Upper lobe of left lung (tissue), 4 donors: ENCODE measurements at regions not wholly inside any gene's neighbourhood (a gene's known extent, or its start where the extent isn't known, plus 50 kb on each side); places are given as distances from the start of the nearest gene placed in this dataset.

Experiments used
- EP300 ChIP-seq, 4 donors: sonication (generic); formaldehyde crosslinking; IDR thresholded peaks; one replicate each; pipeline ENCODE4 v1.5.1; 2017; ENCODE audit warnings: antibody characterized with exemption in 4 of 4, control low read depth in 2 of 4
- POLR2A ChIP-seq, 4 donors: fragments of 450-650 bp; IDR thresholded peaks; one replicate each; pipeline ENCODE4 v1.5.1; 2016 to 2017; ENCODE audit warnings: antibody characterized with exemption in 4 of 4, mild to moderate bottlenecking in 2 of 4
- POLR2AphosphoS5 ChIP-seq, 2 donors: sonication (generic); formaldehyde crosslinking; IDR thresholded peaks; one replicate each; pipeline ENCODE4 v1.5.1; 2017; ENCODE audit warnings: antibody characterized with exemption in 2 of 2
- TF ChIP-seq, protein P1 (sequence below), 6 experiments: fragments of 450-650 bp in 4 of 6; fragments of 200-600 bp in 2 of 6; sonication (generic) in 2 of 6; IDR thresholded peaks; one replicate each; pipeline ENCODE4 v1.5.1; 2016 to 2019; ENCODE audit warnings: antibody characterized with exemption in 6 of 6

DNA sequence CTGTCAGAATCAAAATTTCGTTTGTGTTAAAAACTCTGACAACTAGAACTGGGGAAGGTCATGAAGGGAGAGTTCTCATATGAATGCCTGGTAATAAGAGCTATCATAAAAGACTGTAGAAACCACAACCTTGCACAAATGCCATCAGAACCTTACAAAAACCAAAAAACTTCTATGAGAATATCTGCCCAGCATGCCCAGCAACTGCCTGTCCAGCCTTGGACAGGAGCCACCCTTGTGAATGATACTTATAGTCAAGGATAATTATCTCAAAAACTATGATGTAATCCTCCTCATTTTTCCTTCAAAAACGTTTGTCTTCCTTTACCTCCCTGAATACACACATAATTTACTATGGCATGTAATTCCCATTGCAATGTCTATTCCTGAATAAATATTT, 53.4 kb upstream of the C1orf185 start:
- TF ChIP-seq, protein P1, sequence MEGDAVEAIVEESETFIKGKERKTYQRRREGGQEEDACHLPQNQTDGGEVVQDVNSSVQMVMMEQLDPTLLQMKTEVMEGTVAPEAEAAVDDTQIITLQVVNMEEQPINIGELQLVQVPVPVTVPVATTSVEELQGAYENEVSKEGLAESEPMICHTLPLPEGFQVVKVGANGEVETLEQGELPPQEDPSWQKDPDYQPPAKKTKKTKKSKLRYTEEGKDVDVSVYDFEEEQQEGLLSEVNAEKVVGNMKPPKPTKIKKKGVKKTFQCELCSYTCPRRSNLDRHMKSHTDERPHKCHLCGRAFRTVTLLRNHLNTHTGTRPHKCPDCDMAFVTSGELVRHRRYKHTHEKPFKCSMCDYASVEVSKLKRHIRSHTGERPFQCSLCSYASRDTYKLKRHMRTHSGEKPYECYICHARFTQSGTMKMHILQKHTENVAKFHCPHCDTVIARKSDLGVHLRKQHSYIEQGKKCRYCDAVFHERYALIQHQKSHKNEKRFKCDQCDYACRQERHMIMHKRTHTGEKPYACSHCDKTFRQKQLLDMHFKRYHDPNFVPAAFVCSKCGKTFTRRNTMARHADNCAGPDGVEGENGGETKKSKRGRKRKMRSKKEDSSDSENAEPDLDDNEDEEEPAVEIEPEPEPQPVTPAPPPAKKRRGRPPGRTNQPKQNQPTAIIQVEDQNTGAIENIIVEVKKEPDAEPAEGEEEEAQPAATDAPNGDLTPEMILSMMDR (IDR thresholded peaks at IDR 0.05): no peak
- no peak for TF ChIP-seq POLR2AphosphoS5 (IDR thresholded peaks at IDR 0.05)
- no peak for TF ChIP-seq EP300 (IDR thresholded peaks at IDR 0.05)
- no peak for TF ChIP-seq POLR2A (IDR thresholded peaks at IDR 0.05)
